K562 (cell line): ENCODE measurements at regions not wholly inside any gene's neighbourhood (a gene's known extent, or its start where the extent isn't known, plus 50 kb on each side); places are given as distances from the start of the nearest gene placed in this dataset.

Source experiments
- ATAC-seq: fragments of 200-7000 bp; cut with Tn5 transposase; 3 replicates; pipeline ENCODE4 v1.9.1; 2020; ENCODE audit warnings: moderate library complexity
- BruUV-seq: library from RNA; stranded (reverse); fragments of 400-500 nt; replicated peaks from 2 replicates; lab custom pipeline; 2021; lab: Mats Ljungman, UMichigan
- CTCF ChIA-PET: fragments of 300-600 bp; formaldehyde crosslinking; extraction: SDS; loops from one replicate; lab custom pipeline; 2021; ENCODE audit warnings: low intra/inter-chr PET ratio; lab: Yijun Ruan, JAX
- POLR2A ChIA-PET: fragments of 300-600, 350-650 bp; sonication (Branson Sonifier 250); formaldehyde crosslinking; extraction: SDS; loops from one replicate; lab custom pipeline; 2021; ENCODE audit warnings: antibody characterized with exemption, inconsistent platforms; lab: Yijun Ruan, JAX
- DNase-seq, 4 experiments: peaks; one replicate each; pipeline versions ENCODE4 v3.0.0 to v3.0.0-alpha.2; 2011 to 2018; ENCODE audit warnings: low spot score in 3 of 4, mixed read lengths in 3 of 4; ENCODE audit errors: extremely low read depth in 1 of 4
- FAIRE-seq: peaks from 2 replicates; lab custom pipeline; 2011; peaks lifted over from hg19 to GRCh38; lab: Jason Lieb, UNC
- H2AFZ ChIP-seq: 2 replicates; pipeline ENCODE4 v1.6.0; 2011; ENCODE audit warnings: low read depth, low read length, control low read depth, inconsistent platforms
- H3K27ac ChIP-seq: fragments of 200-600 bp; 3 replicates; pipeline ENCODE4 v1.8.0; 2011; ENCODE audit warnings: low read depth, mild to moderate bottlenecking, control low read depth, inconsistent platforms, low read length, moderate library complexity, mixed read lengths; ENCODE audit errors: extremely low read depth
- H3K27me3 ChIP-seq, 2 experiments: fragments of 300-600 bp in 1 of 2; 2 replicates in 1 of 2; 3 replicates in 1 of 2; pipeline versions ENCODE4 v1.6.0 to v1.8.0; 2011; ENCODE audit warnings: inconsistent platforms in 2 of 2, low read length in 2 of 2, mild to moderate bottlenecking in 1 of 2, mixed read lengths in 1 of 2, moderate library complexity in 1 of 2; ENCODE audit not compliant: control insufficient read depth in 2 of 2, insufficient read depth in 2 of 2
- H3K36me3 ChIP-seq: fragments of 300-600 bp; 3 replicates; pipeline ENCODE4 v1.8.0; 2011; ENCODE audit warnings: mild to moderate bottlenecking, low read length, inconsistent platforms; ENCODE audit not compliant: control insufficient read depth, insufficient read depth
- H3K4me1 ChIP-seq, 2 experiments: fragments of 200-600 bp in 1 of 2; replicated peaks in 1 of 2; 2 replicates in 1 of 2; 3 replicates in 1 of 2; pipeline versions ENCODE4 v1.5.1 to v1.8.0; 2011; ENCODE audit warnings: inconsistent platforms in 2 of 2, low read length in 2 of 2, mild to moderate bottlenecking in 1 of 2, mixed read lengths in 1 of 2, moderate library complexity in 1 of 2; ENCODE audit not compliant: control insufficient read depth in 2 of 2, insufficient read depth in 2 of 2
- H3K4me2 ChIP-seq: 2 replicates; pipeline ENCODE4 v1.6.1; 2011; ENCODE audit warnings: low read length, control low read depth, inconsistent platforms, mixed read lengths; ENCODE audit not compliant: insufficient read depth
- H3K4me3 ChIP-seq: fragments of 200-600 bp; sonication (generic), shearing (Covaris generic); 2 replicates; pipeline ENCODE4 v1.5.1; 2016; ENCODE audit warnings: control low read depth, inconsistent platforms
- H3K79me2 ChIP-seq: fragments of 200-600 bp; 3 replicates; pipeline ENCODE4 v1.8.0; 2011; ENCODE audit warnings: low read length, inconsistent platforms; ENCODE audit not compliant: control insufficient read depth, insufficient read depth
- H3K9ac ChIP-seq, 2 experiments: 2 replicates each; pipeline versions ENCODE4 v1.6.0 to v1.6.1; 2011; ENCODE audit warnings: low read depth in 2 of 2, low read length in 2 of 2, control low read depth in 1 of 2, inconsistent platforms in 1 of 2, mild to moderate bottlenecking in 1 of 2, mixed read lengths in 1 of 2; ENCODE audit not compliant: insufficient read depth in 1 of 2
- H3K9me1 ChIP-seq: one replicate; pipeline ENCODE4 v1.6.0; 2011; ENCODE audit warnings: inconsistent platforms, mild to moderate bottlenecking, low read length, moderate library complexity; ENCODE audit not compliant: control insufficient read depth, insufficient read depth
- H3K9me3 ChIP-seq: replicated peaks from 2 replicates; pipeline ENCODE4 v1.5.1; 2011; ENCODE audit warnings: low read depth, low read length, inconsistent platforms; ENCODE audit not compliant: control insufficient read depth, insufficient read depth
- H4K20me1 ChIP-seq: replicated peaks from 2 replicates; pipeline ENCODE4 v1.6.1; 2011; ENCODE audit warnings: low read length, inconsistent platforms, mixed read lengths; ENCODE audit not compliant: control insufficient read depth, insufficient read depth
- CREBBP ChIP-seq: IDR thresholded peaks from one replicate; pipeline ENCODE4 v1.6.1; 2012; ENCODE audit warnings: low read depth, mild to moderate bottlenecking, control low read depth, inconsistent platforms, low read length
- ESRRA ChIP-seq: fragments of 450-650 bp; IDR thresholded peaks from 2 replicates; pipeline ENCODE4 v1.6.1; 2014; ENCODE audit warnings: low read depth, mild to moderate bottlenecking, moderate library complexity, borderline replicate concordance
- ETV6 ChIP-seq, 3 experiments: fragments of 150-350 bp in 1 of 3; sonication (generic) in 1 of 3; formaldehyde crosslinking in 1 of 3; IDR thresholded peaks; 2 replicates each; pipeline versions ENCODE4 v1.6.1 to v1.8.0; 2014 to 2022; ENCODE audit warnings: borderline replicate concordance in 2 of 3, low read depth in 2 of 3, antibody characterized with exemption in 1 of 3, low read length in 1 of 3, mild to moderate bottlenecking in 1 of 3, missing genetic modification reagents in 1 of 3
- HDGF ChIP-seq: fragments of 450-650 bp; IDR thresholded peaks from 2 replicates; pipeline ENCODE4 v1.6.1; 2016
- NFXL1 ChIP-seq: fragments of 450-650 bp; formaldehyde crosslinking; IDR thresholded peaks from 2 replicates; pipeline ENCODE4 v1.4.0; 2021; ENCODE audit warnings: mild to moderate bottlenecking
- RBBP5 ChIP-seq: fragments of 200-600 bp; sonication (generic); IDR thresholded peaks from 2 replicates; pipeline ENCODE4 v1.6.1; 2012; ENCODE audit warnings: borderline replicate concordance, mild to moderate bottlenecking, low read length, control low read depth, inconsistent platforms; ENCODE audit not compliant: insufficient read depth, poor library complexity, severe bottlenecking
- SNIP1 ChIP-seq: fragments of 450-650 bp; IDR thresholded peaks from 2 replicates; pipeline ENCODE4 v1.7.1; 2017; ENCODE audit warnings: low read depth, mild to moderate bottlenecking
- WGBS: fragments of 100-300 bp; shearing (Covaris generic); methylation state at CpG from one replicate; pipeline ENCODE4 v1.1.6; 2016; ENCODE audit warnings: low coverage, mixed read lengths; ENCODE audit not compliant: insufficient coverage; ENCODE audit errors: missing lambda C conversion rate; 5-methylcytosine and 5-hydroxymethylcytosine counted together
- in situ Hi-C: fragments of 300-500 bp; cut with MboI; formaldehyde crosslinking; loops from 4 replicates; pipeline ENCODE4 v1.15.0; 2018; ENCODE audit warnings: inconsistent platforms, mixed read lengths
- intact Hi-C: fragments of 100-400 bp; cut with micrococcal nuclease; formaldehyde crosslinking; loops from 2 replicates; pipeline ENCODE4 v1.14.2; 2022
- TF ChIP-seq, protein P1 (sequence below): fragments of 450-650 bp; IDR thresholded peaks from 2 replicates; pipeline ENCODE4 v1.6.1; 2018; ENCODE audit not compliant: partially characterized antibody
- TF ChIP-seq, protein P2 (sequence below): sonication (generic); formaldehyde crosslinking; IDR thresholded peaks from 2 replicates; pipeline ENCODE4 v1.8.1; 2023; ENCODE audit warnings: mild to moderate bottlenecking, missing genetic modification reagents
- TF ChIP-seq, protein P3 (sequence below): fragments of 250-450 bp; sonication (Bioruptor Pico); IDR thresholded peaks from 2 replicates; pipeline ENCODE4 v1.8.0; 2021; ENCODE audit warnings: borderline replicate concordance, mild to moderate bottlenecking, moderate library complexity; ENCODE audit not compliant: poor library complexity, severe bottlenecking
- TF ChIP-seq, protein P4 (sequence below): fragments of 250-450 bp; sonication (Bioruptor Pico); IDR thresholded peaks from 2 replicates; pipeline ENCODE4 v1.9.0; 2021; ENCODE audit warnings: mild to moderate bottlenecking, inconsistent platforms

DNA sequence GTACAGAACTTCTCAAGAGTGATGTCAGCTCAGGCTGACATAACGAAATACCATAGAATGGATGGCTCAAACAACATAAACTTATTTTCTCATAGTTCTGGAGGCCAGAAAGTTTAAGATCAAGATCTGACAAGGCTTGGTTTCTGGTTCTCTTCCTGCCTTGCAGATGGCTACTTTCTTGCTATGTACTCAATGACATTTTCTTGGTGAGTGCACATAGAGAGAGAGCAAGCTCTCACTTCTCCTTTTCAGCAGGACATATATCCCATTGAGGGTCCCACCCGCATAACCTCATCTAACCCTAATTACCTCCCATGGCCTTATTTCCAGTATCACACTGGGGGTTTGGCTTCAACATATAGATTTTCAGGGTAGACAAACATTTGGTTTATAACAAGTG, 1072.1 kb downstream of the PLOD2 start (continued):
- TF ChIP-seq, protein P1, sequence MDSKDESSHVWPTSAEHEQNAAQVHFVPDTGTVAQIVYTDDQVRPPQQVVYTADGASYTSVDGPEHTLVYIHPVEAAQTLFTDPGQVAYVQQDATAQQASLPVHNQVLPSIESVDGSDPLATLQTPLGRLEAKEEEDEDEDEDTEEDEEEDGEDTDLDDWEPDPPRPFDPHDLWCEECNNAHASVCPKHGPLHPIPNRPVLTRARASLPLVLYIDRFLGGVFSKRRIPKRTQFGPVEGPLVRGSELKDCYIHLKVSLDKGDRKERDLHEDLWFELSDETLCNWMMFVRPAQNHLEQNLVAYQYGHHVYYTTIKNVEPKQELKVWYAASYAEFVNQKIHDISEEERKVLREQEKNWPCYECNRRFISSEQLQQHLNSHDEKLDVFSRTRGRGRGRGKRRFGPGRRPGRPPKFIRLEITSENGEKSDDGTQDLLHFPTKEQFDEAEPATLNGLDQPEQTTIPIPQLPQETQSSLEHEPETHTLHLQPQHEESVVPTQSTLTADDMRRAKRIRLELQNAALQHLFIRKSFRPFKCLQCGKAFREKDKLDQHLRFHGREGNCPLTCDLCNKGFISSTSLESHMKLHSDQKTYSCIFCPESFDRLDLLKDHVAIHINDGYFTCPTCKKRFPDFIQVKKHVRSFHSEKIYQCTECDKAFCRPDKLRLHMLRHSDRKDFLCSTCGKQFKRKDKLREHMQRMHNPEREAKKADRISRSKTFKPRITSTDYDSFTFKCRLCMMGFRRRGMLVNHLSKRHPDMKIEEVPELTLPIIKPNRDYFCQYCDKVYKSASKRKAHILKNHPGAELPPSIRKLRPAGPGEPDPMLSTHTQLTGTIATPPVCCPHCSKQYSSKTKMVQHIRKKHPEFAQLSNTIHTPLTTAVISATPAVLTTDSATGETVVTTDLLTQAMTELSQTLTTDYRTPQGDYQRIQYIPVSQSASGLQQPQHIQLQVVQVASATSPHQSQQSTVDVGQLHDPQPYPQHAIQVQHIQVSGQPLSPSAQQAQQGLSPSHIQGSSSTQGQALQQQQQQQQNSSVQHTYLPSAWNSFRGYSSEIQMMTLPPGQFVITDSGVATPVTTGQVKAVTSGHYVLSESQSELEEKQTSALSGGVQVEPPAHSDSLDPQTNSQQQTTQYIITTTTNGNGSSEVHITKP = no peak
- TF ChIP-seq, protein P2, sequence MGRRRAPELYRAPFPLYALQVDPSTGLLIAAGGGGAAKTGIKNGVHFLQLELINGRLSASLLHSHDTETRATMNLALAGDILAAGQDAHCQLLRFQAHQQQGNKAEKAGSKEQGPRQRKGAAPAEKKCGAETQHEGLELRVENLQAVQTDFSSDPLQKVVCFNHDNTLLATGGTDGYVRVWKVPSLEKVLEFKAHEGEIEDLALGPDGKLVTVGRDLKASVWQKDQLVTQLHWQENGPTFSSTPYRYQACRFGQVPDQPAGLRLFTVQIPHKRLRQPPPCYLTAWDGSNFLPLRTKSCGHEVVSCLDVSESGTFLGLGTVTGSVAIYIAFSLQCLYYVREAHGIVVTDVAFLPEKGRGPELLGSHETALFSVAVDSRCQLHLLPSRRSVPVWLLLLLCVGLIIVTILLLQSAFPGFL (CRISPR knock-in tag) = no peak
- no peak for TF ChIP-seq HDGF
- TF ChIP-seq CREBBP = no peak
- TF ChIP-seq, all 486 proteins: peak for 0

DNA sequence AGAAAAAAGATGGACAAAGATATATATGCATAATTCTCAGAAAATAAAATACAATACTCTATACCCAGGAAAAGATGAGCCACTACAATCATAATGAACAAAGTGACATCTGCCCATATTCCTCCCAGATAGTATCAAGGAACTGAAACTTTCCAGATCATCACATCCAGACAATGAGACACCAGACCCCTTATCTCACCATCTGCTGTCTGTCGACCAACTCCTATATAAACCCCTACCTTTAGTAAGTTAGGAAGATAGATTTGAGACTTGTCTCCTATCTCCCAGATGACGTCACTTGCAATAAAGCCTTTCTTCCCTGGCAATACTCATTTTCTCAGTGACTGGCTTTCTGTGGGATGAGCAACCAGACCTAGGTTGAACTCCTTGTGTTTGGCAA, 1071.6 kb downstream of the PLOD2 start:
- Histone ChIP-seq H3K4me1 (no peaks in the 10 kb centered on the region), H4K20me1 (no peaks in the 10 kb centered on the region), H3K27me3 (no peaks in the 10 kb centered on the region), H3K9me3 (no peaks in the 10 kb centered on the region), H2AFZ (no peak overlapping the region), H3K9ac (no peak overlapping the region), H3K4me2 (no peak overlapping the region), H3K4me3 (no peak overlapping the region), H3K36me3 (no peaks in the 10 kb centered on the region), H3K9me1 (no peaks in the 10 kb centered on the region), H3K27ac (no peak overlapping the region), H3K79me2 (no peaks in the 10 kb centered on the region)
- in situ Hi-C loops (no loop called here), intact Hi-C loops (no loop called here)
- ChIA-PET CTCF (no interaction called here), POLR2A (no interaction called here)
- DNase-seq = no peak
- FAIRE-seq = no peak
- no TSS peak for BruUV-seq
- no peak for ATAC-seq
- WGBS = 0% methylated on average over 2 of the region's 2 CpGs
- TF ChIP-seq RBBP5 (no peak), ETV6 (IDR thresholded peaks at IDR 0.05; ENCODE audit: borderline replicate concordance in 1 of 2, low read depth in 2 of 2, low read length in 1 of 2) (no peak), ETV6 (CRISPR knock-in tag; IDR thresholded peaks at IDR 0.05; ENCODE audit: borderline replicate concordance) (no peak), ESRRA (no peak), NFXL1 (CRISPR knock-in tag) (no peak), SNIP1 (no peak)
- TF ChIP-seq, protein P3, sequence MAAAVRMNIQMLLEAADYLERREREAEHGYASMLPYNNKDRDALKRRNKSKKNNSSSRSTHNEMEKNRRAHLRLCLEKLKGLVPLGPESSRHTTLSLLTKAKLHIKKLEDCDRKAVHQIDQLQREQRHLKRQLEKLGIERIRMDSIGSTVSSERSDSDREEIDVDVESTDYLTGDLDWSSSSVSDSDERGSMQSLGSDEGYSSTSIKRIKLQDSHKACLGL (CRISPR knock-in tag) = no peak
- TF ChIP-seq, protein P4, sequence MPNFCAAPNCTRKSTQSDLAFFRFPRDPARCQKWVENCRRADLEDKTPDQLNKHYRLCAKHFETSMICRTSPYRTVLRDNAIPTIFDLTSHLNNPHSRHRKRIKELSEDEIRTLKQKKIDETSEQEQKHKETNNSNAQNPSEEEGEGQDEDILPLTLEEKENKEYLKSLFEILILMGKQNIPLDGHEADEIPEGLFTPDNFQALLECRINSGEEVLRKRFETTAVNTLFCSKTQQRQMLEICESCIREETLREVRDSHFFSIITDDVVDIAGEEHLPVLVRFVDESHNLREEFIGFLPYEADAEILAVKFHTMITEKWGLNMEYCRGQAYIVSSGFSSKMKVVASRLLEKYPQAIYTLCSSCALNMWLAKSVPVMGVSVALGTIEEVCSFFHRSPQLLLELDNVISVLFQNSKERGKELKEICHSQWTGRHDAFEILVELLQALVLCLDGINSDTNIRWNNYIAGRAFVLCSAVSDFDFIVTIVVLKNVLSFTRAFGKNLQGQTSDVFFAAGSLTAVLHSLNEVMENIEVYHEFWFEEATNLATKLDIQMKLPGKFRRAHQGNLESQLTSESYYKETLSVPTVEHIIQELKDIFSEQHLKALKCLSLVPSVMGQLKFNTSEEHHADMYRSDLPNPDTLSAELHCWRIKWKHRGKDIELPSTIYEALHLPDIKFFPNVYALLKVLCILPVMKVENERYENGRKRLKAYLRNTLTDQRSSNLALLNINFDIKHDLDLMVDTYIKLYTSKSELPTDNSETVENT (CRISPR knock-in tag) = no peak
